NCI-H510A treated with DMSO at 0.1 percent for 48 hours (cell line): ENCODE measurements at regions not wholly inside any gene's neighbourhood (a gene's known extent, or its start where the extent isn't known, plus 50 kb on each side); places are given as distances from the start of the nearest gene placed in this dataset.

ENCODE experiments used
- DNase-seq: peaks from one replicate; lab custom pipeline; 2025; lab: John Stamatoyannopoulos, UW

GRCh38 chr12:107283652-107284051 lies 190.3 kb upstream of the CRY1 start:
- no peak for DNase-seq

DNA sequence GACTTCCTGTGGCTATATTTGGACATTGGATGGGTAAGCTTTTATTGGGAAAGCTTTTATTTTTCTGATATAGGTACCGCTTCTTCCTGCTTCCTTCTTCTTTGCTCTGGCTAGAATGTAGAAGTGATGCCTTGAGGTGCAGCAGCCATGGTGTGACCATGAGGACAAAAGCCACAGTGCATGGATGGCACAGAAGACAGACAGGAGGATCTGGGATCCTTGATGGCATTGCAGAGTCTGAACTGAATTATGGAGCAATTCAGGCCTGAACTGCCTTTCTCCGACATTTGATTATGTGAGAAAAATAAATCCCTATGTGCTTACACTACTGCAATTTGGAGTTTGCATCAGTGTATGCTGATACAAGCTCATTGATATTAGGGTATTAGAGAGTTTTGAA lies 191.3 kb upstream of the CRY1 start:
- DNase-seq, result no peak

DNA sequence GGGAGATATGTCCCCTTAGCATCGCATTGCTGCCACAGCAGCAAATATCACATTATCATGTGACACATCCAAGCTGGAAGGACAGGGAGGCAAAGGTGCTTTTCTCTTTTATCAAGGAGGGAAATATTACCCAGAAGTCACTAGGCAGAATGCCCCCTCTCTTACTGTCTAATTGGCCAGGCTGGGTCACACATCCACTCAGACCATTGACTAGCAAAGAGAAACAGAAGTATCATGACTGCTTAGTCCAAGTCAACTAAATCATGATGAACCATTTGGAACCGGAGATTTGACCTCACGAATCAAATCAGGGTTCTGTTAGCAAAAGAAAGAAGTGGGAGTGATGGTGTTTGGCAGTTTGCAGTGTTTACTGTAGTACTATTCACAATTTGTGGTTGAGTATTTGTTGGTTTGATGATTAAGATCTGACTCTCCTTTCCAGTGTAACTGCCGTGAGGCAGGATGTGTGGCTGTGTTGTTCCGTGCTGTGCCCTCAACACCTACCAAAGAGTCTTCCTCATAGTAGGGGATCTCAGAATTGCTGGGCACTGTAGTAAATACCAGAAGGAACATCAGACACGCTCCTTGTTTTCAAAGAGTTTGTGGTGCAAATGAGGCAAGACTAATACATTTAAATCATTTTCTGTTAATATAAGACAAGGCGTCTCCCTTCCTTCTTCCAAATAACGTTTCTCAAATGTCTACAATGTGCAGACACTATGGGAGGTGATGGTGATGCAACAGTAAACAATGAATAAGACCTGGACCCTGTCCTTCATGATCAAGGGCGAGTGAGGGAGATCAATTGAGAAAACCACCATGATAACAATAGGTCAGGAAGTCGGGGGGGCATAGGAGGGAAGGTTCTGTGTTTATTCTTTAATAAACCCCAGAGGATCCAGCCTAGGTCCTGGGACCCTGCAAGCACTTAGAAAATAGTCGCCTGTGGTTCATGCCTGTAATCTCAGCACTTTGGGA lies 194.4 kb upstream of the CRY1 start:
- no peak for DNase-seq

DNA sequence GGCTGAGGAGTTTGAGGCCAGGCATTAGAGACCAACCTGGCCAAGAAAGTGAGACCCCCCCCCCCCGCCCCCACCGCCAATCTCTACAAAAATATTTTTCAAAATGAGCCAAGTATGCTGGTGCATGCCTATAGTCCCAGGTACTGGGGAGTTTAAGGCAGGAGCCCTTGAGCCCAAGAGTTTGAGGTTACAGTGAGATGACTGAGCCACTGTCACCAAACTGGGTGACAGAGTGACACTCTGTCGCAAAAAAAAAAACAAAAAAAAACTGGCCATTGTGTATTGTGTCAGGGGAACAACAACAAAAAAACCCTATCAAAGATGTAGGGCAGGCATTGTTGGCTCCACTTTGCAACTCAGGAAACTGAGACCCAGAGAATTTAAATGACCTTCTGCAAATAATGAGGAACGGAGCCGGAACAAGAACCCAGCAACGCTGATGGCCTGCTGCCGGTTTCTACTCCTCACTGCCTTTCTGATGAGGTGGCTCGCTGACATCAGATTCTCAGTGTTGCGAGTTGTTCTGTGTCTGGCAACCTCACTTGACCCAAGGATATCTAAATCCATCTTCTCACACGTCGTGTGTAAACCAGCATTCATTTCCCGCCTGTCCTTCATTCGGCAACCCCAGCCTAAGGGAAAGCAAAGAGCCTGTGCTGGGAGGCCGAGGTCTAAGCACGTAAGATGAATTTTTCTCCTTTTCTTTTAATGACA lies 195.2 kb upstream of the CRY1 start:
- DNase-seq, result no peak

DNA sequence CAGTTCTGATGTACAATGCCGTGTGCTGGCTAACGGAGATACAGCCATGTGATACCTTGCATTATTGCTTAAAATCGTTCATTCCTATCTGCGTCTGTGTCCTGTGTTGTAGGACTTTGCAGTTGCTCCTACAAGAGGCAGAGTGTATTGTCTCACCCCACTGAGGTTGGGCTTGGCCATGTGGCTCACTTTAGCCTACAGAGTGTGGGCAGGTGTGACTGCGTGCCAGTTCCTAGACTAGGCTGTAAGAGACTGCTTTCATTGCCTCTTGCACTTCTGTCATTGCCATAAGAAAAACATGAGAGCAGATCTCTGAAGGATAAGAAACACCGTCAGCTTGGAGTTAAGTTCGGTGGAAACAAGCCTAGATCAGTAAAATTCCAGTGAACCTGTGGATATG lies 197.7 kb upstream of the CRY1 start:
- no peak for DNase-seq

GRCh38 chr12:107296681-107297089 lies 203.3 kb upstream of the CRY1 start:
- DNase-seq, result no peak

GRCh38 chr12:107302649-107303341 lies 209.4 kb upstream of the CRY1 start:
- no peak for DNase-seq

GRCh38 chr12:107304588-107305532 lies 211.5 kb upstream of the CRY1 start:
- DNase-seq, result no peak

GRCh38 chr12:107306141-107306659 lies 212.9 kb upstream of the CRY1 start:
- no peak for DNase-seq

GRCh38 chr12:107308310-107308709 lies 215.0 kb upstream of the CRY1 start:
- DNase-seq, result no peak

DNA sequence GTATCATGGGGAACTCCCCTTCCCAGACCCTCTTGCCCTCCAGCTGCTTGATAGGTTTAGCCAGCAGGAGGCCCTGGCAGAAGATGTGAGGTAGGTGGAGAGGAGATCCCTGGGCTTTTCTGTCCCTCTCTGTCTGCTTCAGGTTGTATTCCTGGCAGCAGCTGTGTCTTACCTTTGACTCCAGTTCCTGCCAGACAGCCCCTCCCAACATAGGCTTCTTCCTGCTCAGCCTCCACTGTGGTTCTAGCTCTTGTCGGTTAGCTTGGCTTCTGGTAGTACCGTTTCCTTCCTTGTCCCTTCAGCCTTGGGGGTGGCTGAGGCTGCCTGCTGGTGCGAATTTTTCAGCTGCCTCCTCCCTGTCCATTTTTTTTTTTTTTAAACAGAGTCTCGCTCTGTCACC lies 215.7 kb upstream of the CRY1 start:
- DNase-seq, result no peak

GRCh38 chr12:107310621-107311020 lies 217.3 kb upstream of the CRY1 start:
- no peak for DNase-seq

DNA sequence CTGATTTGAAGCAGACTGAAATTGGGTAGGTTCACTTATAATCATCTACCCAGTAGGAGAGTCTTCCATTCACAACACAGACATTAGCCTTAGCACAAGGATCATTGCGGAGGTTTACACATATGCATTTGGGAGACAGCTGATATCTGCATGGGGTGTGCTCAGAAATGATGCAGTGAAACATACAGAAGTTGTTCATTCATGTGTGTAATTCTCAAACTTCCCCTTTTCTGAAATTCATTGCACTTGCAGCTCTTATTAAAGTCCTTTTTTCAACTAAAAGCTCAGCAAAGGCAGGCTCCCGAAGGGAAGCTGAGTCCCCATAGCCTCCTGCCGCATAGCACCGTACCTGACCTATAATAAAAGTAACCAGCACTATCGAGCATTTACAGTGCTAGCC lies 218.3 kb upstream of the CRY1 start:
- DNase-seq, result no peak

GRCh38 chr12:107317751-107318555 lies 224.6 kb upstream of the CRY1 start:
- peak; percentile 75 for DNase-seq

- no peak for DNase-seq
These were observed 225.1 kb upstream of the CRY1 start for GRCh38 chr12:107318556-107318805.

DNA sequence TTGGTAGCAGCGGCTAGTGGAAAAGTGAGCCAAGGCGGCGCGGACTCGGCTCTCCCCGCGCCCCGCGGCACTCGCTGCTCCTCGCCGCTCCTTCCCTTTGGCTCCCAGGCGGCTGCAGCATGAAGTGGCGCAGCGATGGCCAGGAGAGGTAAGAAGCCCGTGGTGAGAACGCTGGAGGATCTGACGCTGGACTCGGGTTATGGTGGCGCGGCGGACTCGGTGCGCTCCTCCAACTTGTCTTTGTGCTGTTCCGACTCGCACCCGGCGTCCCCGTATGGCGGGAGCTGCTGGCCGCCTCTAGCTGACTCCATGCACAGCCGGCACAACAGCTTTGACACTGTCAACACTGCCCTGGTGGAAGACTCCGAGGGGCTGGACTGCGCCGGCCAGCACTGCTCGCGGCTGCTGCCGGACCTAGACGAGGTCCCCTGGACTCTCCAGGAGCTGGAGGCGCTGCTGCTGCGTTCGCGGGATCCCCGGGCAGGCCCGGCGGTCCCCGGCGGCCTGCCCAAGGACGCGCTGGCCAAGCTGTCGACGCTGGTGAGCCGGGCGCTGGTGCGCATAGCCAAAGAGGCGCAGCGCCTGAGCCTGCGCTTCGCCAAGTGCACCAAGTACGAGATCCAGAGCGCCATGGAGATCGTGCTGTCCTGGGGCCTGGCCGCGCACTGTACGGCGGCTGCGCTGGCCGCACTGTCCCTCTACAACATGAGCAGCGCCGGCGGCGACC lies 225.6 kb upstream of the CRY1 start:
- peak; percentile 57 for DNase-seq

DNA sequence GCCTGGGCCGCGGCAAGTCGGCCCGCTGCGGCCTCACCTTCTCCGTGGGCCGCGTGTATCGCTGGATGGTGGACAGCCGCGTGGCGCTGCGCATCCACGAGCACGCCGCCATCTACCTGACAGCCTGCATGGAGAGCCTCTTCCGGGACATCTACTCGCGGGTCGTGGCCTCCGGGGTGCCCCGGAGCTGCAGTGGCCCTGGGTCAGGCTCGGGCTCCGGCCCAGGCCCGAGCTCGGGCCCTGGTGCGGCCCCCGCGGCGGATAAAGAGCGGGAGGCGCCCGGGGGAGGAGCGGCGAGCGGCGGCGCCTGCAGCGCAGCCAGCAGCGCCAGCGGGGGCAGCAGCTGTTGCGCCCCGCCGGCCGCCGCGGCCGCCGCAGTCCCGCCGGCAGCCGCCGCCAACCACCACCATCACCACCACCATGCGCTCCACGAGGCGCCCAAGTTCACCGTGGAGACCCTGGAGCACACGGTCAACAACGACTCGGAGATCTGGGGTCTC lies 226.2 kb upstream of the CRY1 start:
- DNase-seq, result no peak

DNA sequence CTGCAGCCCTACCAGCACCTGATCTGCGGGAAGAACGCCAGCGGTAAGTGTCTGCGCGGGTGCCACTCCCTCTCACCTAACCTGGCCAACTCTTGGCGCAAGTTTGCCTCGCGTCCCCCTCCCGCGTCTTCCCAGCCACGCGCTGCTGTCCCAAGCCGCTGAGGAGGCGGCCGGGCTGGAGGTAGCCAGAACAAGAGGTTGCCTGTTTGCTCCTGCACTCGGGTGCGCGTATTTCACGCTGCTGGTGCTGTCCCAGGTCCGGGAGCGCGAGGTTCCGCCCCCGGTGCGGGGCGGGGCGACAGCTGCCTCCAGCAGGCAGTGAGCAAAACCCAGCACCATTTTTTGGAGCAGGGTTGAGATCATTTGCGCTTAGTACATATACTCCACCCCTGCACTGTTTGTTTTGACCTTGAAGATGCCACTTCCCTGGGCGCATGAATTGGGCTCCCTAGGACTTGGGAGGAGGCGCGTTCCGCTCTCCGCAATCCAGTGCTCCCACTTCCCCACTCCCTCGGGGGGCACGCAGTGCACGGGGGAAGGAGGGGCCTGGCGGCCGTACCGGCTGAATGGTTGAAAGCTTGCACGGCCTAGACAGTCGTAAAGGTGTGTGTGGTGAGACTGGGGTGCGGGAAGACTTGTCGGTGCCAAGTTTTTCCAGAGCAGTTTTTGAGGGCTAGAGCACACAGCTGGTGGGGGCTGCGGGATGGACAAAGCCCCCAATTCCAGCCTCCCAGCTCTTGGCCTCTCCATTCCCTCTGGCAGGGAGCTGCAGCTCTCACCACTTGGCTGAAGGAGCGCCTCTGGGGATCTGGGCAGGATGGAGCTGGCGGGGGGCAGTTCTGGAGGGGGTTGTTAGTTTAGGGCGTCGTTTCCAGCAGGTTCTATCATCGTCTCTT lies 226.9 kb upstream of the CRY1 start:
- peak; percentile 18 for DNase-seq
